H1 (cell line): ENCODE measurements at regions not wholly inside any gene's neighbourhood (a gene's known extent, or its start where the extent isn't known, plus 50 kb on each side); places are given as distances from the start of the nearest gene placed in this dataset.

ENCODE experiments used
- CTCF ChIA-PET: fragments of 300-600 bp; sonication (Branson Sonifier 250); formaldehyde crosslinking; loops from one replicate; lab custom pipeline; 2021; ENCODE audit not compliant: partially characterized antibody; lab: Charles Lee
- POLR2A ChIA-PET: fragments of 300-600 bp; sonication (Branson Sonifier 250); formaldehyde crosslinking; loops from one replicate; lab custom pipeline; 2021; ENCODE audit warnings: inconsistent platforms; ENCODE audit not compliant: partially characterized antibody; lab: Charles Lee
- DNase-seq, 2 experiments: peaks; one replicate each; pipeline versions ENCODE4 v3.0.0 to v3.0.0-alpha.2; 2010 to 2022; ENCODE audit warnings: low spot score in 2 of 2, low read depth in 1 of 2, mixed read lengths in 1 of 2
- FAIRE-seq: peaks from 2 replicates; lab custom pipeline; 2011; peaks lifted over from hg19 to GRCh38; lab: Jason Lieb, UNC
- H2AFZ ChIP-seq: 2 replicates; pipeline ENCODE4 v1.8.1; 2012; ENCODE audit warnings: low read length, inconsistent platforms
- H2AK5ac ChIP-seq: 2 replicates; pipeline ENCODE4 v1.6.1; 2013; ENCODE audit warnings: low read depth, low read length
- H2BK120ac ChIP-seq: replicated peaks from 2 replicates; pipeline ENCODE3; 2013; ENCODE audit warnings: low read depth, low read length, inconsistent platforms
- H2BK12ac ChIP-seq: 2 replicates; pipeline ENCODE4 v1.6.1; 2013; ENCODE audit warnings: low read depth, low read length
- H2BK15ac ChIP-seq: 2 replicates; pipeline ENCODE4 v1.6.1; 2013; ENCODE audit warnings: low read length
- H2BK20ac ChIP-seq: 2 replicates; pipeline ENCODE4 v1.6.1; 2013; ENCODE audit warnings: low read length
- H2BK5ac ChIP-seq: 2 replicates; pipeline ENCODE4 v1.6.1; 2013; ENCODE audit warnings: low read depth, low read length
- H3K14ac ChIP-seq: 2 replicates; pipeline ENCODE4 v1.6.1; 2013; ENCODE audit warnings: inconsistent platforms; ENCODE audit not compliant: insufficient read length
- H3K18ac ChIP-seq: 2 replicates; pipeline ENCODE4 v1.6.1; 2013; ENCODE audit warnings: low read length; ENCODE audit errors: extremely low read depth
- H3K23ac ChIP-seq: 2 replicates; pipeline ENCODE4 v1.6.1; 2013; ENCODE audit warnings: inconsistent platforms; ENCODE audit not compliant: insufficient read length
- H3K23me2 ChIP-seq: 2 replicates; pipeline ENCODE4 v1.6.1; 2013; ENCODE audit warnings: low read depth, low read length
- H3K27ac ChIP-seq: 2 replicates; pipeline ENCODE4 v1.6.1; 2011; ENCODE audit warnings: low read depth, low read length, inconsistent platforms
- H3K27me3 ChIP-seq, 4 experiments: replicated peaks in 1 of 4; 1 replicate in 1 of 4; 2 replicates in 3 of 4; pipeline versions ENCODE4 v1.6.1 to v1.8.1; 2011 to 2013; ENCODE audit warnings: low read length in 3 of 4, mild to moderate bottlenecking in 3 of 4, inconsistent platforms in 2 of 4, mixed read lengths in 2 of 4, moderate library complexity in 1 of 4; ENCODE audit not compliant: control insufficient read depth in 3 of 4, insufficient read depth in 3 of 4; ENCODE audit errors: extremely low read depth in 1 of 4
- H3K36me3 ChIP-seq, 4 experiments: 2 replicates each; pipeline versions ENCODE4 v1.6.1 to v1.8.1; 2011 to 2013; ENCODE audit warnings: mild to moderate bottlenecking in 4 of 4, low read length in 3 of 4, moderate library complexity in 2 of 4, control low read depth in 1 of 4, inconsistent platforms in 1 of 4; ENCODE audit not compliant: insufficient read depth in 4 of 4, control insufficient read depth in 2 of 4
- H3K4ac ChIP-seq: replicated peaks from 2 replicates; pipeline ENCODE3; 2013; ENCODE audit warnings: low read length, low read depth, mixed read lengths, inconsistent platforms; ENCODE audit not compliant: insufficient read length
- H3K4me1 ChIP-seq, 4 experiments: replicated peaks in 1 of 4; 1 replicate in 1 of 4; 2 replicates in 3 of 4; pipeline versions ENCODE4 v1.6.1 to v1.8.1; 2011 to 2013; ENCODE audit warnings: low read length in 3 of 4, inconsistent platforms in 2 of 4, mixed read lengths in 1 of 4; ENCODE audit not compliant: insufficient read depth in 4 of 4, control insufficient read depth in 3 of 4
- H3K4me2 ChIP-seq, 2 experiments: 2 replicates each; pipeline versions ENCODE4 v1.6.1 to v1.8.1; 2011 to 2013; ENCODE audit warnings: low read depth in 2 of 2, low read length in 2 of 2, control low read depth in 1 of 2, inconsistent platforms in 1 of 2, mild to moderate bottlenecking in 1 of 2; ENCODE audit not compliant: insufficient read depth in 1 of 2
- H3K4me3 ChIP-seq, 4 experiments: fragments of 200-600, 300-600 bp in 1 of 4; sonication (generic), shearing (Covaris generic), sonication (Bioruptor Twin) in 1 of 4; 2 replicates each; pipeline versions ENCODE4 v1.5.1 to v1.8.1; 2011 to 2016; ENCODE audit warnings: low read length in 4 of 4, low read depth in 3 of 4, control low read depth in 2 of 4, inconsistent platforms in 2 of 4, mild to moderate bottlenecking in 2 of 4, mixed read lengths in 1 of 4, moderate library complexity in 1 of 4; ENCODE audit not compliant: insufficient read depth in 2 of 4; ENCODE audit errors: extremely low read depth in 1 of 4
- H3K56ac ChIP-seq: replicated peaks from 2 replicates; pipeline ENCODE3; 2013; ENCODE audit warnings: low read depth, mild to moderate bottlenecking, mixed read lengths, low read length, inconsistent platforms; ENCODE audit not compliant: insufficient read length
- H3K79me1 ChIP-seq: 2 replicates; pipeline ENCODE4 v1.6.1; 2013; ENCODE audit warnings: low read depth, low read length, control low read depth
- H3K79me2 ChIP-seq, 2 experiments: 2 replicates each; pipeline versions ENCODE4 v1.6.1 to v1.8.1; 2012 to 2013; ENCODE audit warnings: low read length in 2 of 2, mild to moderate bottlenecking in 2 of 2, inconsistent platforms in 1 of 2; ENCODE audit not compliant: insufficient read depth in 2 of 2, control insufficient read depth in 1 of 2
- H3K9ac ChIP-seq, 4 experiments: replicated peaks in 1 of 4; 1 replicate in 1 of 4; 2 replicates in 3 of 4; pipeline versions ENCODE4 v1.6.1 to v1.8.1; 2011 to 2013; ENCODE audit warnings: low read depth in 3 of 4, low read length in 3 of 4, control low read depth in 2 of 4, mild to moderate bottlenecking in 2 of 4, moderate library complexity in 2 of 4, inconsistent platforms in 1 of 4; ENCODE audit errors: extremely low read depth in 1 of 4
- H3K9me3 ChIP-seq, 2 experiments: 2 replicates each; pipeline versions ENCODE4 v1.6.1 to v1.8.1; 2012 to 2013; ENCODE audit warnings: mild to moderate bottlenecking in 2 of 2, moderate library complexity in 2 of 2, control low read depth in 1 of 2, inconsistent platforms in 1 of 2, low read depth in 1 of 2, low read length in 1 of 2, mixed read lengths in 1 of 2; ENCODE audit not compliant: insufficient read depth in 2 of 2
- H4K20me1 ChIP-seq, 2 experiments: replicated peaks in 1 of 2; 2 replicates each; pipeline versions ENCODE3 to v1.8.1; 2011 to 2013; ENCODE audit warnings: inconsistent platforms in 2 of 2, low read length in 2 of 2, mild to moderate bottlenecking in 1 of 2; ENCODE audit not compliant: insufficient read depth in 2 of 2, control insufficient read depth in 1 of 2
- H4K5ac ChIP-seq: 2 replicates; pipeline ENCODE4 v1.6.1; 2013; ENCODE audit warnings: low read length, low read depth, mixed read lengths, inconsistent platforms; ENCODE audit not compliant: insufficient read length
- H4K8ac ChIP-seq: 2 replicates; pipeline ENCODE4 v1.8.0; 2013; ENCODE audit warnings: mild to moderate bottlenecking, moderate library complexity, low read length, inconsistent platforms; ENCODE audit not compliant: insufficient read depth; ENCODE audit errors: extremely low read depth
- H4K91ac ChIP-seq: replicated peaks from 2 replicates; pipeline ENCODE3; 2013; ENCODE audit warnings: low read length, mixed read lengths, inconsistent platforms; ENCODE audit not compliant: insufficient read length
- ASH2L ChIP-seq: fragments of 200-600, 300-600 bp; sonication (generic); IDR thresholded peaks from one replicate; pipeline ENCODE4 v1.7.1; 2017; ENCODE audit warnings: low read length
- BACH1 ChIP-seq: IDR thresholded peaks from 2 replicates; pipeline ENCODE4 v1.6.1; 2012; ENCODE audit warnings: low read length, improper control_type of control experiment
- CBX5 ChIP-seq: fragments of 300-800, 300-1000 bp; sonication (generic); IDR thresholded peaks from 2 replicates; pipeline ENCODE4 v1.7.1; 2016; ENCODE audit warnings: antibody characterized with exemption, low read length, low read depth
- CEBPB ChIP-seq: IDR thresholded peaks from 2 replicates; pipeline ENCODE4 v1.6.1; 2012; ENCODE audit warnings: low read depth, low read length
- EGR1 ChIP-seq: IDR thresholded peaks from 2 replicates; pipeline ENCODE4 v1.6.1; 2011; ENCODE audit warnings: low read depth, low read length, borderline replicate concordance
- FOSL1 ChIP-seq: IDR thresholded peaks from 2 replicates; pipeline ENCODE4 v1.6.1; 2011; ENCODE audit warnings: mild to moderate bottlenecking, low read depth, low read length, moderate library complexity; ENCODE audit not compliant: insufficient read depth
- GABPA ChIP-seq: IDR thresholded peaks from 2 replicates; pipeline ENCODE4 v1.6.1; 2011; ENCODE audit warnings: mild to moderate bottlenecking, low read length, moderate library complexity, borderline replicate concordance; ENCODE audit not compliant: insufficient read depth
- HDAC6 ChIP-seq: IDR thresholded peaks from one replicate; pipeline ENCODE4 v1.7.1; 2012; ENCODE audit warnings: low read depth, mild to moderate bottlenecking, inconsistent platforms, low read length, moderate library complexity
- KDM5A ChIP-seq: fragments of 200-600 bp; IDR thresholded peaks from 2 replicates; pipeline ENCODE4 v1.7.1; 2012; ENCODE audit warnings: mild to moderate bottlenecking, low read length, inconsistent platforms, mixed read lengths
- POLR2A ChIP-seq, 2 experiments: IDR thresholded peaks; 1 replicate in 1 of 2; 2 replicates in 1 of 2; pipeline ENCODE4 v1.6.1; 2011; ENCODE audit warnings: low read depth in 2 of 2, low read length in 2 of 2, mild to moderate bottlenecking in 2 of 2; ENCODE audit errors: control extremely low read depth in 1 of 2
- RFX5 ChIP-seq: IDR thresholded peaks from 2 replicates; pipeline ENCODE4 v1.6.1; 2011; ENCODE audit warnings: low read depth, low read length, improper control_type of control experiment, borderline replicate concordance
- SIX5 ChIP-seq: IDR thresholded peaks from 2 replicates; pipeline ENCODE4 v1.6.1; 2011; ENCODE audit warnings: mild to moderate bottlenecking, low read depth, low read length
- TAF1 ChIP-seq: IDR thresholded peaks from 2 replicates; pipeline ENCODE4 v1.6.1; 2011; ENCODE audit warnings: mild to moderate bottlenecking, low read depth, low read length
- TCF12 ChIP-seq: IDR thresholded peaks from 2 replicates; pipeline ENCODE4 v1.6.1; 2011; ENCODE audit warnings: low read depth, mild to moderate bottlenecking, low read length
- ZNF274 ChIP-seq: IDR thresholded peaks from 2 replicates; pipeline ENCODE4 v1.7.0; 2012; ENCODE audit warnings: low read length, borderline replicate concordance; ENCODE audit errors: extremely low read depth
- WGBS, 2 experiments: shearing (Covaris generic) in 1 of 2; methylation state at CpG; one replicate each; pipeline versions ENCODE4 v1.1.6 to v1.1.7; 2013 to 2015; ENCODE audit warnings: low lambda C conversion rate in 2 of 2, mixed read lengths in 2 of 2, inconsistent platforms in 1 of 2, low coverage in 1 of 2, missing lambda C conversion rate in 1 of 2; ENCODE audit not compliant: insufficient replicate concordance in 2 of 2, insufficient coverage in 1 of 2, insufficient read length in 1 of 2; ENCODE audit errors: extremely low coverage in 1 of 2, missing lambda C conversion rate in 1 of 2; 5-methylcytosine and 5-hydroxymethylcytosine counted together
- TF ChIP-seq, protein P1 (sequence below): IDR thresholded peaks from 2 replicates; pipeline ENCODE4 v1.6.1; 2011; ENCODE audit warnings: low read depth, mild to moderate bottlenecking, low read length; ENCODE audit not compliant: insufficient read depth

DNA sequence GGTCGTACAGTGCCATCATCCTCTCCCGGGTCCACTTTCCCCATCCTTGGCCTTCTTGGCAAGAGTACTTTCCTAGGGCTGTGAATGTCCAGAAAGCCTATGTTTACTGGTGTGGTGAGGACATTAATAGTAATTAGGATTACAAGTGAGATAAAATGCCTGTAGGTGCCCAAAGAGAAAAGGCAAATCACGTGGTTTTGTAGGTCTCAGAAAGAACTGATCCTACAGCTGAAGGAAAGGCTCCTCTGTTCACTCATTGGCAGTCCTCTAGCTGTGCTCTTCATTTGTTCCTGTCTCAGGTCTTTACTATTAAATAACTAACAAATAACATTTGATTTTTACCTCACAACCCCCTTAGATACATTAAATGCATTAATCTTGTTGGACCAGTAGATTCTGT, 220.1 kb upstream of the CBLB start:
- no peak for FAIRE-seq
- 74% methylated on average over 3 of the region's 3 CpGs; no CpG with 5 or more reads in 1 of the 2 experiments for WGBS, 2 experiments
- H3K79me2 ChIP-seq: no peaks in the 10 kb centered on the region
- TF ChIP-seq ASH2L (no peak), FOSL1 (no peak), KDM5A (no peak), SIX5 (no peak), CBX5 (no peak), HDAC6 (no peak), POLR2A (IDR thresholded peaks at IDR 0.05; ENCODE audit: control extremely low read depth in 1 of 2, low read depth in 2 of 2, low read length in 2 of 2) (no peak), GABPA (no peak), TAF1 (no peak), BACH1 (no peak), TCF12 (no peak), RFX5 (no peak), CEBPB (no peak), EGR1 (no peak), ZNF274 (no peak)
- TF ChIP-seq, protein P1, sequence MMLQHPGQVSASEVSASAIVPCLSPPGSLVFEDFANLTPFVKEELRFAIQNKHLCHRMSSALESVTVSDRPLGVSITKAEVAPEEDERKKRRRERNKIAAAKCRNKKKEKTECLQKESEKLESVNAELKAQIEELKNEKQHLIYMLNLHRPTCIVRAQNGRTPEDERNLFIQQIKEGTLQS: no peak

More for the DNA sequence above, 220.1 kb upstream of the CBLB start:
- Histone ChIP-seq H3K56ac (no peak overlapping the region), H3K4ac (no peak overlapping the region), H2AFZ (no peak overlapping the region), H3K79me1 (no peaks in the 10 kb centered on the region), H3K18ac (no peak overlapping the region), H3K4me3 (no peak overlapping the region), H4K8ac (no peak overlapping the region), H3K23ac (no peak overlapping the region), H3K9ac (no peak overlapping the region), H3K14ac (no peak overlapping the region), H3K27me3 (no peaks in the 10 kb centered on the region), H4K5ac (no peak overlapping the region), H2BK120ac (no peak overlapping the region), H2AK5ac (no peak overlapping the region), H3K4me1 (no peaks in the 10 kb centered on the region), H2BK5ac (no peak overlapping the region), H3K36me3 (no peaks in the 10 kb centered on the region), H3K23me2 (no peaks in the 10 kb centered on the region), H2BK20ac (no peak overlapping the region), H2BK12ac (no peak overlapping the region), H2BK15ac (no peak overlapping the region), H3K9me3 (no peaks in the 10 kb centered on the region), H4K91ac (no peak overlapping the region), H4K20me1 (no peaks in the 10 kb centered on the region), H3K4me2 (no peak overlapping the region), H3K27ac (no peak overlapping the region)
- no peak for DNase-seq
- CTCF ChIA-PET: interaction anchor here (0.5 kb wide), 1 partner anchor 49 kb away, joined by 3 read pairs; no protein-coding TSS in a partner anchor
- POLR2A ChIA-PET: no interaction called here
